Testis (tissue), 2 donors: ENCODE measurements at regions not wholly inside any gene's neighbourhood (a gene's known extent, or its start where the extent isn't known, plus 50 kb on each side); places are given as distances from the start of the nearest gene placed in this dataset.

Source experiments
- POLR2A ChIP-seq: fragments of 450-650 bp; IDR thresholded peaks from one replicate; pipeline ENCODE4 v1.6.1; 2017; ENCODE audit warnings: antibody characterized with exemption, mild to moderate bottlenecking, moderate library complexity
- TF ChIP-seq, protein P1 (sequence below), 3 experiments: fragments of 450-650 bp in 2 of 3; fragments of 200-600 bp in 1 of 3; sonication (generic) in 1 of 3; IDR thresholded peaks; one replicate each; pipeline ENCODE4 v1.5.1; 2016 to 2019; ENCODE audit warnings: antibody characterized with exemption in 3 of 3, mild to moderate bottlenecking in 2 of 3, moderate library complexity in 1 of 3

DNA sequence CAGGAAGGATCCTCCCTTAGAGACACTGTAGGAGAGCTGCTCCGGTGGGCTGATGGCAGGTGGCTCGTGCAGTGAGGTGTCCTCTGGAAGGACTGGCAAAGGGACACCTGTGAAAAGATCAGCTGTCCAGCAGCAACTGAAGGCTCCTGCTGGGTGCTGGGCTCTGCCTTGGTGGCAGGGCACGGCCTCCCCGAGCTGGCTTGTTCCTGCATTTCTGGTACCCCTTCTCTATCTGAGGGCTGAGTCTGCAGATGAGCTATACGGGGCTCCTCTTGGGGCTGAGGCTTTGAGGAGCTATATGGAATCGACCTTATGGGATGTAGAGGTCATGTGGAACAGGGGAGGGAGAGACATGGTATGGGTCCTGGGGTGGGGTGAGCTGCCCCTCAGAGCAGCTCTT, 875.8 kb downstream of the BRD1 start:
- TF ChIP-seq, protein P1, sequence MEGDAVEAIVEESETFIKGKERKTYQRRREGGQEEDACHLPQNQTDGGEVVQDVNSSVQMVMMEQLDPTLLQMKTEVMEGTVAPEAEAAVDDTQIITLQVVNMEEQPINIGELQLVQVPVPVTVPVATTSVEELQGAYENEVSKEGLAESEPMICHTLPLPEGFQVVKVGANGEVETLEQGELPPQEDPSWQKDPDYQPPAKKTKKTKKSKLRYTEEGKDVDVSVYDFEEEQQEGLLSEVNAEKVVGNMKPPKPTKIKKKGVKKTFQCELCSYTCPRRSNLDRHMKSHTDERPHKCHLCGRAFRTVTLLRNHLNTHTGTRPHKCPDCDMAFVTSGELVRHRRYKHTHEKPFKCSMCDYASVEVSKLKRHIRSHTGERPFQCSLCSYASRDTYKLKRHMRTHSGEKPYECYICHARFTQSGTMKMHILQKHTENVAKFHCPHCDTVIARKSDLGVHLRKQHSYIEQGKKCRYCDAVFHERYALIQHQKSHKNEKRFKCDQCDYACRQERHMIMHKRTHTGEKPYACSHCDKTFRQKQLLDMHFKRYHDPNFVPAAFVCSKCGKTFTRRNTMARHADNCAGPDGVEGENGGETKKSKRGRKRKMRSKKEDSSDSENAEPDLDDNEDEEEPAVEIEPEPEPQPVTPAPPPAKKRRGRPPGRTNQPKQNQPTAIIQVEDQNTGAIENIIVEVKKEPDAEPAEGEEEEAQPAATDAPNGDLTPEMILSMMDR (IDR thresholded peaks at IDR 0.05): no peak
- TF ChIP-seq POLR2A: no peak
